H9 (cell line): ENCODE measurements at regions not wholly inside any gene's neighbourhood (a gene's known extent, or its start where the extent isn't known, plus 50 kb on each side); places are given as distances from the start of the nearest gene placed in this dataset.

Experiments
- DNase-seq: peaks from one replicate; pipeline ENCODE4 v3.0.0-alpha.2; 2017
- H2AFZ ChIP-seq: one replicate; pipeline ENCODE4 v1.6.1; 2013; ENCODE audit warnings: mild to moderate bottlenecking, low read length, control low read depth, moderate library complexity
- H2AK5ac ChIP-seq: 2 replicates; pipeline ENCODE4 v1.6.1; 2013; ENCODE audit warnings: low read length, control low read depth, mixed read lengths; ENCODE audit not compliant: insufficient read length
- H2BK120ac ChIP-seq: one replicate; pipeline ENCODE4 v1.6.1; 2013; ENCODE audit warnings: low read depth, mild to moderate bottlenecking, low read length, control low read depth, inconsistent platforms; ENCODE audit not compliant: poor library complexity, severe bottlenecking
- H2BK12ac ChIP-seq: 2 replicates; pipeline ENCODE4 v1.6.1; 2013; ENCODE audit warnings: low read length, control low read depth, mixed read lengths, low read depth; ENCODE audit not compliant: insufficient read length
- H2BK15ac ChIP-seq: 2 replicates; pipeline ENCODE4 v1.6.1; 2013; ENCODE audit warnings: low read depth, low read length, control low read depth
- H2BK20ac ChIP-seq: one replicate; pipeline ENCODE4 v1.6.1; 2013; ENCODE audit warnings: low read depth, mild to moderate bottlenecking, low read length, control low read depth, inconsistent platforms; ENCODE audit not compliant: poor library complexity, severe bottlenecking
- H2BK5ac ChIP-seq: 2 replicates; pipeline ENCODE4 v1.6.1; 2013; ENCODE audit warnings: low read length, control low read depth, mixed read lengths; ENCODE audit not compliant: insufficient read length
- H3K14ac ChIP-seq: 2 replicates; pipeline ENCODE4 v1.6.1; 2013; ENCODE audit warnings: low read length, control low read depth; ENCODE audit not compliant: insufficient read depth
- H3K18ac ChIP-seq: 2 replicates; pipeline ENCODE4 v1.6.1; 2013; ENCODE audit warnings: low read depth, mild to moderate bottlenecking, mixed read lengths, low read length, control low read depth; ENCODE audit not compliant: insufficient read length
- H3K23ac ChIP-seq: 2 replicates; pipeline ENCODE4 v1.6.1; 2013; ENCODE audit warnings: low read length, control low read depth, mixed read lengths, low read depth; ENCODE audit not compliant: insufficient read length
- H3K23me2 ChIP-seq: 2 replicates; pipeline ENCODE4 v1.6.1; 2013; ENCODE audit warnings: low read depth, mild to moderate bottlenecking, mixed read lengths, low read length, control low read depth; ENCODE audit not compliant: insufficient read length, poor library complexity, severe bottlenecking
- H3K27ac ChIP-seq: 2 replicates; pipeline ENCODE4 v1.5.1; 2013; ENCODE audit warnings: low read length, control low read depth, mixed read lengths, low read depth; ENCODE audit not compliant: insufficient read length
- H3K27me3 ChIP-seq: 2 replicates; pipeline ENCODE4 v1.6.1; 2013; ENCODE audit warnings: low read length, control low read depth, inconsistent platforms; ENCODE audit not compliant: insufficient read depth
- H3K4ac ChIP-seq: 2 replicates; pipeline ENCODE4 v1.6.1; 2013; ENCODE audit warnings: low read depth, mild to moderate bottlenecking, control low read depth, inconsistent platforms, low read length, moderate library complexity
- H3K4me1 ChIP-seq: 2 replicates; pipeline ENCODE4 v1.6.1; 2013; ENCODE audit warnings: low read length, control low read depth, inconsistent platforms; ENCODE audit not compliant: insufficient read depth
- H3K4me2 ChIP-seq: 2 replicates; pipeline ENCODE4 v1.6.1; 2013; ENCODE audit warnings: low read length, control low read depth, mixed read lengths; ENCODE audit not compliant: insufficient read length, insufficient read depth
- H3K56ac ChIP-seq: 2 replicates; pipeline ENCODE4 v1.6.1; 2013; ENCODE audit warnings: low read depth, mild to moderate bottlenecking, mixed read lengths, low read length, control low read depth; ENCODE audit not compliant: insufficient read length
- H3K79me1 ChIP-seq: 2 replicates; pipeline ENCODE4 v1.6.1; 2013; ENCODE audit warnings: low read depth, mild to moderate bottlenecking, moderate library complexity, low read length, control low read depth, inconsistent platforms; ENCODE audit not compliant: insufficient read depth, poor library complexity, severe bottlenecking
- H3K79me2 ChIP-seq: 2 replicates; pipeline ENCODE4 v1.6.1; 2013; ENCODE audit warnings: low read length, control low read depth, inconsistent platforms; ENCODE audit not compliant: insufficient read depth
- H3K9ac ChIP-seq: 2 replicates; pipeline ENCODE4 v1.6.1; 2013; ENCODE audit warnings: low read length, control low read depth, mixed read lengths; ENCODE audit not compliant: insufficient read length; ENCODE audit errors: extremely low read depth
- H3K9me3 ChIP-seq: one replicate; pipeline ENCODE4 v1.6.1; 2013; ENCODE audit warnings: low read depth, low read length, inconsistent platforms; ENCODE audit not compliant: control insufficient read depth
- H3T11ph ChIP-seq: one replicate; pipeline ENCODE4 v1.6.1; 2013; ENCODE audit warnings: mild to moderate bottlenecking, low read length, control low read depth, inconsistent platforms
- H4K20me1 ChIP-seq: one replicate; pipeline ENCODE4 v1.6.1; 2013; ENCODE audit not compliant: control insufficient read depth, insufficient read length, insufficient read depth
- H4K5ac ChIP-seq: 2 replicates; pipeline ENCODE4 v1.6.1; 2013; ENCODE audit warnings: low read depth, mild to moderate bottlenecking, mixed read lengths, low read length, control low read depth; ENCODE audit not compliant: insufficient read length
- H4K8ac ChIP-seq: replicated peaks from 2 replicates; pipeline ENCODE4 v1.6.1; 2013; ENCODE audit warnings: low read length, control low read depth, mixed read lengths, low read depth; ENCODE audit not compliant: insufficient read length
- H4K91ac ChIP-seq: 2 replicates; pipeline ENCODE4 v1.6.1; 2013; ENCODE audit warnings: low read depth, mild to moderate bottlenecking, moderate library complexity, mixed read lengths, low read length, control low read depth; ENCODE audit not compliant: insufficient read length
- H3K27ac Mint-ChIP-seq, 3 experiments: 2 replicates in 2 of 3; 3 replicates in 1 of 3; pipeline ENCODE4 v1.8.0; 2020 to 2021; ENCODE audit warnings: mixed read lengths in 3 of 3, mild to moderate bottlenecking in 1 of 3, moderate library complexity in 1 of 3
- H3K27me3 Mint-ChIP-seq: 2 replicates; pipeline ENCODE4 v1.8.0; 2021; ENCODE audit warnings: low read depth, mild to moderate bottlenecking, moderate library complexity, mixed read lengths
- H3K36me3 Mint-ChIP-seq, 3 experiments: 2 replicates in 2 of 3; 3 replicates in 1 of 3; pipeline ENCODE4 v1.8.0; 2020 to 2021; ENCODE audit warnings: low read depth in 3 of 3, mixed read lengths in 3 of 3; ENCODE audit not compliant: insufficient read depth in 1 of 3
- H3K4me1 Mint-ChIP-seq, 2 experiments: 2 replicates each; pipeline ENCODE4 v1.8.0; 2020; ENCODE audit warnings: mixed read lengths in 2 of 2
- H3K4me3 Mint-ChIP-seq, 2 experiments: 2 replicates in 1 of 2; 3 replicates in 1 of 2; pipeline ENCODE4 v1.8.0; 2020 to 2021; ENCODE audit warnings: mild to moderate bottlenecking in 2 of 2, mixed read lengths in 2 of 2, moderate library complexity in 1 of 2
- H3K9me3 Mint-ChIP-seq, 2 experiments: 2 replicates in 1 of 2; 3 replicates in 1 of 2; pipeline ENCODE4 v1.8.0; 2020; ENCODE audit warnings: mild to moderate bottlenecking in 2 of 2, mixed read lengths in 2 of 2, moderate library complexity in 1 of 2
- CTCF ChIP-seq: fragments of 200-600 bp; sonication (generic); conservative IDR thresholded peaks from 3 replicates; pipeline ENCODE4 v1.8.0; 2021; ENCODE audit warnings: antibody characterized with exemption, mild to moderate bottlenecking
- WGBS: extraction: QIAGEN DNeasy Blood & Tissue Kit; methylation state at CpG from one replicate; pipeline ENCODE4 v1.1.7; 2013; ENCODE audit warnings: missing lambda C conversion rate, low lambda C conversion rate, mixed read lengths; ENCODE audit not compliant: insufficient read length; ENCODE audit errors: extremely low coverage; 5-methylcytosine and 5-hydroxymethylcytosine counted together

GRCh38 chr2:217297096-217297495, 437.2 kb upstream of the TNP1 start:
- Histone ChIP-seq H3K18ac (no peak overlapping the region), H2BK120ac (no peak overlapping the region), H2BK12ac (no peak overlapping the region), H4K8ac (no peak overlapping the region), H3K23ac (no peak overlapping the region), H2BK15ac (no peak overlapping the region), H2BK20ac (no peak overlapping the region), H3K79me2 (no peaks in the 10 kb centered on the region), H3K23me2 (no peaks in the 10 kb centered on the region), H3K79me1 (no peaks in the 10 kb centered on the region), H4K5ac (no peak overlapping the region), H4K20me1 (no peaks in the 10 kb centered on the region), H3K56ac (no peak overlapping the region), H3K9me3 (no peaks in the 10 kb centered on the region), H3K4me2 (no peak overlapping the region), H2AK5ac (no peak overlapping the region), H3T11ph (no peak overlapping the region), H4K91ac (no peak overlapping the region), H3K4me1 (no peaks in the 10 kb centered on the region), H3K14ac (no peak overlapping the region), H3K27ac (no peak overlapping the region), H3K4ac (no peak overlapping the region), H2BK5ac (no peak overlapping the region), H3K9ac (no peak overlapping the region), H2AFZ (no peak overlapping the region), H3K27me3 (no peaks in the 10 kb centered on the region)
- H3K36me3 Mint-ChIP-seq = peaks cover 0 to 12% (median 4%) of the 10 kb centered on the region in 3 experiments; a peak in 4 of 7 replicates
- H3K9me3 Mint-ChIP-seq = peaks cover 7 to 10% of the 10 kb centered on the region in 2 experiments
- H3K4me1 Mint-ChIP-seq = no peaks in the 10 kb centered on the region
- peaks cover 49% of the 10 kb centered on the region for H3K27me3 Mint-ChIP-seq
- no CpG with 5 or more reads among the region's 2 CpGs for WGBS
- no peak overlapping the region for H3K4me3 Mint-ChIP-seq
- no peak overlapping the region for H3K27ac Mint-ChIP-seq
- DNase-seq = no peak
- TF ChIP-seq CTCF = no peak
